ENCODE measurements at regions not wholly inside any gene's neighbourhood (a gene's known extent, or its start where the extent isn't known, plus 50 kb on each side); places are given as distances from the start of the nearest gene placed in this dataset.

- Histone ChIP-seq H3K36me3 (ENCODE audit: insufficient read depth, low read length) (no peaks in the 10 kb centered on the region), H3K27me3 (ENCODE audit: insufficient read depth, low read depth, low read length) (no peaks in the 10 kb centered on the region), H3K9ac (ENCODE audit: low read length) (no peak overlapping the region), H3F3A (ENCODE audit: insufficient read depth, low read length, poor library complexity, severe bottlenecking) (no peaks in the 10 kb centered on the region), H3K27ac (ENCODE audit: low read length) (no peak overlapping the region), H3K9me3 (ENCODE audit: low read length) (no peaks in the 10 kb centered on the region), H3K9me2 (ENCODE audit: insufficient read depth, low read length) (no peaks in the 10 kb centered on the region), H4K20me1 (ENCODE audit: insufficient read depth) (no peaks in the 10 kb centered on the region), H3K4me2 (ENCODE audit: low read length) (no peak overlapping the region), H3K4me3 (ENCODE audit: low read length) (no peak overlapping the region), H3K79me2 (replicated peaks; ENCODE audit: insufficient read depth, low read length) (no peaks in the 10 kb centered on the region), H2AFZ (ENCODE audit: low read depth, low read length) (no peak overlapping the region)
- no peak for TF ChIP-seq POLR2AphosphoS5 (IDR thresholded peaks at IDR 0.05)
- TF ChIP-seq EZH2 (IDR thresholded peaks at IDR 0.05; ENCODE audit: borderline replicate concordance, insufficient read depth, low read length, poor library complexity, severe bottlenecking) = no peak
- TF ChIP-seq RAD21 (conservative IDR thresholded peaks at IDR 0.05) = no peak
- TF ChIP-seq MXI1 (conservative IDR thresholded peaks at IDR 0.05; ENCODE audit: poor library complexity, severe bottlenecking) = no peak
- TF ChIP-seq REST (IDR thresholded peaks at IDR 0.05; ENCODE audit: borderline replicate concordance) = no peak
- TF ChIP-seq TAF1 (IDR thresholded peaks at IDR 0.05; ENCODE audit: low read depth) = no peak
- no peak for TF ChIP-seq CTCF (IDR thresholded peaks at IDR 0.05; ENCODE audit: poor library complexity, severe bottlenecking)
- no peak for TF ChIP-seq SMC3 (conservative IDR thresholded peaks at IDR 0.05; ENCODE audit: poor library complexity)
Observed at GRCh38 chr1:199646761-199647160, 380.7 kb upstream of the NR5A2 start.

GRCh38 chr1:199657449-199657848 lies 370.1 kb upstream of the NR5A2 start:
- TF ChIP-seq EZH2 (IDR thresholded peaks at IDR 0.05; ENCODE audit: borderline replicate concordance, insufficient read depth, low read length, poor library complexity, severe bottlenecking) (no peak), CTCF (IDR thresholded peaks at IDR 0.05; ENCODE audit: poor library complexity, severe bottlenecking) (no peak), SMC3 (conservative IDR thresholded peaks at IDR 0.05; ENCODE audit: poor library complexity) (no peak), TAF1 (IDR thresholded peaks at IDR 0.05; ENCODE audit: low read depth) (no peak), MXI1 (conservative IDR thresholded peaks at IDR 0.05; ENCODE audit: poor library complexity, severe bottlenecking) (no peak), POLR2AphosphoS5 (IDR thresholded peaks at IDR 0.05) (no peak), REST (IDR thresholded peaks at IDR 0.05; ENCODE audit: borderline replicate concordance) (no peak), RAD21 (conservative IDR thresholded peaks at IDR 0.05) (no peak), EP300 (conservative IDR thresholded peaks at IDR 0.05; ENCODE audit: poor library complexity, severe bottlenecking) (no peak)
- Histone ChIP-seq H3K9me2 (ENCODE audit: insufficient read depth, low read length) (no peaks in the 10 kb centered on the region), H3K27ac (ENCODE audit: low read length) (no peak overlapping the region), H3K79me2 (replicated peaks; ENCODE audit: insufficient read depth, low read length) (no peaks in the 10 kb centered on the region), H3K36me3 (ENCODE audit: insufficient read depth, low read length) (no peaks in the 10 kb centered on the region), H3K9ac (ENCODE audit: low read length) (no peak overlapping the region), H4K20me1 (ENCODE audit: insufficient read depth) (no peaks in the 10 kb centered on the region), H3K9me3 (ENCODE audit: low read length) (no peaks in the 10 kb centered on the region), H2AFZ (ENCODE audit: low read depth, low read length) (no peak overlapping the region), H3K4me2 (ENCODE audit: low read length) (no peak overlapping the region), H3K4me3 (ENCODE audit: low read length) (no peak overlapping the region), H3K27me3 (ENCODE audit: insufficient read depth, low read depth, low read length) (no peaks in the 10 kb centered on the region), H3F3A (ENCODE audit: insufficient read depth, low read length, poor library complexity, severe bottlenecking) (no peaks in the 10 kb centered on the region)

Measured in neural cell (in vitro differentiated cells).